ENCODE measurements at regions not wholly inside any gene's neighbourhood (a gene's known extent, or its start where the extent isn't known, plus 50 kb on each side); places are given as distances from the start of the nearest gene placed in this dataset.

- DNase-seq (ENCODE audit: low read depth) = peak; percentile 33
Observed at GRCh38 chrX:30504309-30504708, 73.3 kb downstream of the TASL start.

GRCh38 chrX:30495468-30495867 is 82.1 kb downstream of the TASL start:
- no peak for DNase-seq (ENCODE audit: low read depth)

- DNase-seq (ENCODE audit: low read depth) = no peak
Observed at GRCh38 chrX:30493348-30493747, 84.2 kb downstream of the TASL start.

- DNase-seq (ENCODE audit: low read depth) = peak; percentile 4
Observed at GRCh38 chrX:30489323-30489722, 88.2 kb downstream of the TASL start.

GRCh38 chrX:30488092-30488491 is 89.5 kb downstream of the TASL start:
- peak; percentile 4 for DNase-seq (ENCODE audit: low read depth)

GRCh38 chrX:30483996-30484395 is 93.6 kb downstream of the TASL start:
- DNase-seq (ENCODE audit: low read depth) = no peak

- no peak for DNase-seq (ENCODE audit: low read depth)
Observed at GRCh38 chrX:30468471-30468870, 109.1 kb downstream of the TASL start.
